Stimulated activated naive CD8-positive, alpha-beta T cell treated with anti-CD3 and anti-CD28 coated beads, Interleukin-15, amount 100 ng/mL, for 72 hours (primary cell): ENCODE measurements at regions not wholly inside any gene's neighbourhood (a gene's known extent, or its start where the extent isn't known, plus 50 kb on each side); places are given as distances from the start of the nearest gene placed in this dataset.
A peak's percentile ranks its signal among the peaks of the same experiment; 100 is the strongest.

Experiments used
- ATAC-seq: fragments of 150-1000 bp; cut with Tn5 transposase; 2 replicates; pipeline ENCODE4 v1.10.0; 2021; ENCODE audit warnings: mild to moderate bottlenecking, moderate library complexity
- DNase-seq, 2 donors: peaks; one replicate each; pipeline ENCODE4 v3.0.0; 2021 to 2022
- H3K27ac Mint-ChIP-seq, 2 donors: one replicate each; pipeline ENCODE4 v1.8.0; 2022; ENCODE audit warnings: mild to moderate bottlenecking in 2 of 2, mixed read lengths in 2 of 2, moderate library complexity in 2 of 2
- H3K27me3 Mint-ChIP-seq: one replicate; pipeline ENCODE4 v1.8.0; 2022; ENCODE audit warnings: mixed read lengths
- H3K4me1 Mint-ChIP-seq: one replicate; pipeline ENCODE4 v1.8.0; 2022; ENCODE audit warnings: mild to moderate bottlenecking, mixed read lengths
- H3K4me3 Mint-ChIP-seq, 2 donors: one replicate each; pipeline ENCODE4 v1.8.0; 2022; ENCODE audit warnings: mild to moderate bottlenecking in 2 of 2, mixed read lengths in 2 of 2, moderate library complexity in 1 of 2
- H3K9me3 Mint-ChIP-seq, 2 donors: one replicate each; pipeline ENCODE4 v1.8.0; 2022; ENCODE audit warnings: mixed read lengths in 2 of 2

DNA sequence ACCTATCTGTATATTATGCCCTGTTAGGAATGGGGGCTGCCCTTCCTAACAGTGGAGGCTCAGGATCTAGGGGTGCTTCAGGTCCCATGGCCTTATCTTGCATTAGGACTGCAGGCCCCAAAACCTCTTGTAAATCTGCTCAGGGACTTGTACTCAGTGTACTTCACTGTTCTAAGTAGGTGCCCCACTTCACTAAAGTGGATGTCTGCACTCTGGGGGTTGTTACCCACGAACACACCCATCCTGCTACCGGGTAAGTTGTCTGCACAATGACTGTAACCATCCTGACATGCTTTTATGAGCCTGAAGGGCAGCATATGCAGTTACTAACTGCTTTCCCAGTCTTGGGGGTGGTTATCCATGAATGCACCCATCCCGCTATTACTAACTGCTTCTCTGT is 163.0 kb downstream of the PTCSC3 start:
- Mint-ChIP-seq H3K9me3 (no peaks in the 10 kb centered on the region), H3K4me3 (no peak overlapping the region), H3K27ac (no peak overlapping the region), H3K4me1 (no peaks in the 10 kb centered on the region), H3K27me3 (no peaks in the 10 kb centered on the region)
- no peak for DNase-seq
- no peak for ATAC-seq

DNA sequence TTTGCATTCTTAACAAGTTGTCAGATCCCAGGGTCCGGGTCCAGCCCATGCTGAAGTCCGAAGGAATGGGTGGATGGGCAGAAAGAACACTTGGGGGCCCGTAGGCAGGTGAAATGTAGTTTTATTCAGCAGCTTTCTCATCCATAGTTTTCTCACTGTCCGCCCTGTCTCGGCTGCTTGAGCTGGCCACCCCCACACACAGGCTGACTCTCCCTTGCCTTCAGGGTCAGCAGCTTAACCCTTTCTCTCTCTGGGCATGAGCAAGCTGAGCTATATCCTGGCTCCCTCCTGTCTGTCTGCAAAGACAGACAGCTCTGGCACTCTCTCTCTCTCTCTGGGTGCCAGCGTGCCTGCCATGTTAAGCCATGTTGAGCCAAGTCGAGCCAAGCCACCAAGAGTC is 163.9 kb downstream of the PTCSC3 start:
- no peak overlapping the region for H3K4me3 Mint-ChIP-seq

DNA sequence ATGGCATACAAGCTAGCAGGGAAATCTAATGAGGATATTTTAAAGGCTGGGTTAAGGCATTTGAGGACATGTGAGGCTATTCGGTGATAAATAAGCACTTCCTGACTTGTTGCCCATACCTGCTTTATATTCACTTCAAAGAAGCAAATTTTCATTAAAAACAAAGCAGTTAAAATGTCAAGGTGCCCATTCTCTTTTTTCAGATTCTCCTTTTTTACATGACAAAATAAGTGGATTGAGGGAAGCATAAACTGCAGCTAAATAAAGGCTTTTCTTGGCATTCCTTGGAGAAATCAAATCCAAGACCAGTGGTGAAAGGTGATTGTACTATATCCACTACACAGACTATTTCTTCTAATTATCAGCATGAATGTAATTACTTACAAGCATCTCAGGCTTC is 166.9 kb downstream of the PTCSC3 start:
- no peak for DNase-seq
- Mint-ChIP-seq H3K27ac (peak overlapping the region in 1 of 2 donors; percentile 58), H3K9me3 (no peaks in the 10 kb centered on the region), H3K27me3 (no peaks in the 10 kb centered on the region), H3K4me3 (no peak overlapping the region), H3K4me1 (no peaks in the 10 kb centered on the region)
- no peak for ATAC-seq

More for the DNA sequence above, 163.9 kb downstream of the PTCSC3 start:
- Mint-ChIP-seq H3K27me3 (no peaks in the 10 kb centered on the region), H3K27ac (peak overlapping the region in 1 of 2 donors; percentile 64), H3K9me3 (no peaks in the 10 kb centered on the region), H3K4me1 (no peaks in the 10 kb centered on the region)
- ATAC-seq (no peak), DNase-seq (no peak)

DNA sequence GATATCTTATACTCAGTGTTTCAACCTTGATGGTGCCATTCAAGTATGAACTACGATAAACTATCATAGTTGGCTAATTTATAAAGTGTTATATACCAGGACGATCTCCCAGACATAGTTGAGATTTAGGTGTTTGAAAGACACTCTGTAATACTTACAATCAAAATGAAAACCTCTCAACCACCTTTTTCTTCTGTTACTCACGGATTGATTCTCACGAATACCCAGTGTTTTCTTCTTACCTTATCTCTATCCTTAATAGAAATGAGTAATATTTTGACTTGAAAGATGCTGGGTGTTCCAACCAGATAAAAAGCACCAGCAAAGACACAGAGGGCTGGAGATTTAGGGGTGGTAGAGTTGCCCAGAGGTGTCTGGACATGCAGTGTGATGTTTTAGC is 169.9 kb downstream of the PTCSC3 start:
- H3K9me3 Mint-ChIP-seq, result no peaks in the 10 kb centered on the region

DNA sequence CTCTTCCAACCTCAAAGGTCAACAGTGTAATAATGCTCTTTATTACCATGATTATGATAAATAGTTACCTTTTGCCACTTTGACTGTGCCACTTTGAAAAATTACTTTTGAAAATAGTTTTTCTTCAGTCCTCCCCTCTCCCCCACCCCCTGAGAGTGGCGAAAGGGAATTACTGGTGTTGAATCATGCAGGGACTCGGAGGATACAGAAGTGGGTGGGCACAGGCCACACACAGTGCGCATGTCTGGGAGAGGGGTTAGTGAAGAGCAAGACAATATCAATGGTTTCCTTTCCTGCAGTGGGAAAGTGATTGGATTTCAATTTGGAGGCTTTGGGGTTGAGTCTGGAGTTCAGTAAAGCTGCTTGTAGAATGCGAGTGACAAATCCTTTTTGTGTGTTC is 170.9 kb downstream of the PTCSC3 start:
- no peak for DNase-seq
- no peak overlapping the region for H3K27ac Mint-ChIP-seq
- ATAC-seq, result no peak
- H3K9me3 Mint-ChIP-seq, result no peaks in the 10 kb centered on the region
- H3K4me3 Mint-ChIP-seq, result no peak overlapping the region
- H3K4me1 Mint-ChIP-seq, result no peaks in the 10 kb centered on the region
- no peaks in the 10 kb centered on the region for H3K27me3 Mint-ChIP-seq

More for the DNA sequence above, 169.9 kb downstream of the PTCSC3 start:
- Mint-ChIP-seq H3K27ac (no peak overlapping the region), H3K4me1 (no peaks in the 10 kb centered on the region), H3K27me3 (no peaks in the 10 kb centered on the region), H3K4me3 (no peak overlapping the region)
- DNase-seq (no peak), ATAC-seq (no peak)

DNA sequence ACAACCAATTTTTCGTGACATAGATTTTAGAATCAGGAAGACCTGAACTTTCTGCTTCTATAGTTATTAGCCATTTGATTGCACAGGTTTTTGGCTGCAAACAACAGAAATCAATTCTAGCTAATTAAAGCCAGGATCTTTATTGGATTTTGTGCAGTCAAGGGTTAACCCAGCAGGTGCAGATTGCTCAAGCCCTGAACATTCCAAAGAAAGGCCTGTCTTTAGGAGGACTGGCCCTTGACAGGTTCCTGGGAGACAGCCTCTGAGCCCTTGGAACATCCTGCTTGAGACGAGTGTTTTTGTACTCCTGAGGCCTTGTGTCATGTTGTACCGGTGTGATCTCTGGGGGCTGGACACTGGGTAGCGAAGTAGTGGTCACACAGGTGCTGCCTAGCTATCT is 174.6 kb downstream of the PTCSC3 start:
- Mint-ChIP-seq H3K4me3 (no peak overlapping the region), H3K27ac (no peak overlapping the region), H3K9me3 (no peaks in the 10 kb centered on the region), H3K4me1 (no peaks in the 10 kb centered on the region), H3K27me3 (no peaks in the 10 kb centered on the region)
- DNase-seq (no peak), ATAC-seq (no peak)

DNA sequence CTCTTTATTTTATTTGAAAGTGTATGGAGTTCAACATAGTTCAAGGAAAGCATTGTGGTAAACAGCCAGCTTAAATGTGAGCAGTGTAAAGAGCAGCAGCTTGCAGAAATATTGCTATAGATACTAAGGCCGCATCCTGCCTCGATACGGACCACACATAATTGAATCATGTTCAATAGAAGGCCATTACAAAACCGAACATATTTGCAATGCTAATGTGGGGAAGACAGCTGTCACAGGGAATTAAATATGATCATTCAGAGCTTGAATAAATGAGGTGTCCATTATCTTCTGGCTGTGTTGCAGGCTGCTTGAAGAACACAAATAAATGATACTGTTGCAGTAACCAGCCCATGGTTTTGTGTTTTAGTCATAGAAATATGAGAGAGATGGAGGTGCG is 173.2 kb downstream of the BRMS1L start:
- Mint-ChIP-seq H3K4me1 (no peaks in the 10 kb centered on the region), H3K27me3 (no peaks in the 10 kb centered on the region), H3K27ac (no peak overlapping the region), H3K4me3 (no peak overlapping the region), H3K9me3 (no peaks in the 10 kb centered on the region)
- DNase-seq (no peak), ATAC-seq (no peak)

DNA sequence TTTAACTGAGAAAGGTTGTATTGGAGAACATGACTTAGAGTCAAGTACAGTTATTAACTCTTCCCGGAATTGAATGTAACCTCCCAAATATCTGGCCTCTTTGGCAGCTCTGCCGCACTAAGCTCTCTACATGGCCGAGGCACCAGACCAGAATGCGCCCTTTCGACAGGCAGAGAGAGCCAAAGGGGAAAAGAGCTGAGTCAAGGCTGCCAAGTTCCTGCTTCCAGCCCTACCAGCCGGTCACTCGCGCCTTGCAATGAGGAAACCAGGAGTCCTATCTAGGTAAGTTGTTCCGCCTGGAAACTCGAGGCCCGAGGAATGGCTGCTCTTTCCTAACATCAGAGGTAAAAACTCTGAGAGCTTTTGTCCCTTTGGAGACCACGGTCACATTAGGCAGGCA is 172.2 kb downstream of the BRMS1L start:
- Mint-ChIP-seq H3K27ac (no peak overlapping the region), H3K4me3 (no peak overlapping the region), H3K4me1 (no peaks in the 10 kb centered on the region), H3K27me3 (no peaks in the 10 kb centered on the region), H3K9me3 (no peaks in the 10 kb centered on the region)
- no peak for DNase-seq
- no peak for ATAC-seq

DNA sequence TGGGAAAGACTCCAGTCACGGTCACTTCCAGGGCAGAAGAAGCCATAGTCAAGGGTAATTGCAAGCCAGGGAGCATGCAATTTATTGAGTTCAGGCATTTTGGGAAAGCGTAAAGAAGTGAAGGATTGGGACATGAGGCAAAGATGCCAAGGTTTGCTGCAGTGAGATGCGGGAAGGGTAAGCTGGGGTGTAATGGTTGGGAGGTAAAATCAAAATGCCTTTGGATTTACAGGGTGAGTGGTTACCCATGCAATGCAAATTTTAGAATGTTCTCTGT is 167.5 kb downstream of the BRMS1L start:
- H3K4me1 Mint-ChIP-seq, result no peaks in the 10 kb centered on the region
- H3K4me3 Mint-ChIP-seq, result no peak overlapping the region
- H3K27ac Mint-ChIP-seq, result no peak overlapping the region
- H3K27me3 Mint-ChIP-seq, result no peaks in the 10 kb centered on the region
- no peak for DNase-seq
- no peaks in the 10 kb centered on the region for H3K9me3 Mint-ChIP-seq
- no peak for ATAC-seq

DNA sequence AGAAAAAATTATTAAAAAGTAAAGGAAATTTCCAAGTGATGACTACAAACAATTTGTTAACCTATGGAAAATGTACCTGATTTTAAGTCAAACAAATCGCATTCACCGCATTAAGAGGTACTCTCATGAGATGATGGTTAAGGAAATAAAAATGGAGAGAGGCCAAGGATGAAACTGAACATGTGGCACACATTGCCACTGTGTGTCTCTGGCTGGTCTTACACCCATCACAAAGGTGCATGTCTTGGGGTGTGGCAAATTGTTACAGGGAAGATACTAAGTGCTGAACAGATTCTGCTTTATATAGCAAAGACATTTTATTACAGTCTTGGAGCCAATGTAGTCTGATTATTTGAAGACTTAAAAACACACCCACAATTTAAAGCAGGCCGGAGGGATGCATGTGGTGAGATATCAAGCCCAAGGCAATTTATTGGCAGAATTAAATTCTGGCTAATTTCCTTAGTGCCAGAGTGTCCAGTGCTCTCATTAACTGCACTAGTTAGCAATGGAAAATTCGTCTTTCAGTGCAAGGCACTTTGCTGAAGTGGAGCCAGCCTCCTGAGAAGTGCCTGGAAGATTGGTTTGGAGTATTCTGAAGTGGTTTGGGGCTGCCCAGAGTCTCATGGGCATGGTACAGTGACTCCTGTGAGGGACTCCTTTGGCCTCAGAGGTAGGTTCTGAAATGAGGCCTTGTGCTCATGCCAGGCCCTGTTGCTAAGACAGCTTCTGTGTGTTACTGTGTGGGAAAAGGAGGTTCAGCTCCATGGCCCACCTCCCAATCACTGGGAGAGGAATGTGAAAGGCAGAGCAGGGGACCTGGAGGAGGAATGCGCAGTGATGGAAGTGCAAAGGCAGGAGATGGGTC is 166.9 kb downstream of the BRMS1L start:
- no peaks in the 10 kb centered on the region for H3K9me3 Mint-ChIP-seq
- DNase-seq (no peak), ATAC-seq (no peak)
- H3K27me3 Mint-ChIP-seq, result no peaks in the 10 kb centered on the region
- H3K4me3 Mint-ChIP-seq, result no peak overlapping the region
- H3K27ac Mint-ChIP-seq, result peak overlapping the region in 1 of 2 donors; percentile 10
- H3K4me1 Mint-ChIP-seq, result no peaks in the 10 kb centered on the region

DNA sequence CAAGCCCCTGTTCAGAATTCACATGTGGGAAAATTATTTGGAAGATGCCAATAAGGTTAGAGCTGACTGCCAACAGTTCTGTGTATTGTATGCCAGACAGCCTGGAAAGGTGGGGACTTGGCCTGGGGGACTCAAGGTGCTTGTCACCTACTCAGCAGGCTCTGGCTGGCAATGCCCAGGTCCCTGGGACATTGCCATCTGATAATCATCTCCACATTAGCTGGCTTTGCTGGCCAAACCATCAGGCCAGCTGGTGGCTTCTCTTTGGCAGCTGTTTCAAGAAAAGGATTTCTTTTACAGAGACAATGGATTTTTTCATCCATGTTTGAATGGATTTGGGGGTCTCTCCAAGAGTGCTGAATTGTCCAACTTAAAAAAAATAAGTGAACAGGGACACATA is 165.2 kb downstream of the BRMS1L start:
- DNase-seq (no peak), ATAC-seq (no peak)
- Mint-ChIP-seq H3K9me3 (no peaks in the 10 kb centered on the region), H3K4me1 (peaks cover 2% of the 10 kb centered on the region), H3K27me3 (no peaks in the 10 kb centered on the region), H3K27ac (no peak overlapping the region), H3K4me3 (no peak overlapping the region)

DNA sequence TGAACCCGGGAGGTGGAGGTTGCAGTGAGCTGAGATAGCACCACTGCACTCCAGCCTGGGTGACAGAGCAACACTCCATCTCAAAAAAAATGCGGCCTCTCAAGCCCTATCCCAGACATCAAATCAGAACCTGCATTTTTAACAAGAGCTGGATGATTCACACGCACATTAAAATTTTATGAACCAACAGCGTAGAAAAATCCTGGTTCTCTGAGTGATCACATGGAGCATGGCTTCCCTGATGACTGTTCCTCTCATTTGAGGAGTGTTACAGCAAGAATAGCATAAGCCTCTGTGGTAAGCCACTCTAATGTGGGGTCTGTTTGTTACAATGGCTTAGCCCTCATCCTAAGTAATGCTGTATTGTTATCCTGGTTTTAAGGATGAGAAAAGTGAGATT is 163.6 kb downstream of the BRMS1L start:
- H3K4me1 Mint-ChIP-seq, result peaks cover 15% of the 10 kb centered on the region
- H3K27me3 Mint-ChIP-seq, result no peaks in the 10 kb centered on the region
- no peak overlapping the region for H3K4me3 Mint-ChIP-seq
- H3K27ac Mint-ChIP-seq, result no peak overlapping the region
- DNase-seq (no peak), ATAC-seq (no peak)
- no peaks in the 10 kb centered on the region for H3K9me3 Mint-ChIP-seq

DNA sequence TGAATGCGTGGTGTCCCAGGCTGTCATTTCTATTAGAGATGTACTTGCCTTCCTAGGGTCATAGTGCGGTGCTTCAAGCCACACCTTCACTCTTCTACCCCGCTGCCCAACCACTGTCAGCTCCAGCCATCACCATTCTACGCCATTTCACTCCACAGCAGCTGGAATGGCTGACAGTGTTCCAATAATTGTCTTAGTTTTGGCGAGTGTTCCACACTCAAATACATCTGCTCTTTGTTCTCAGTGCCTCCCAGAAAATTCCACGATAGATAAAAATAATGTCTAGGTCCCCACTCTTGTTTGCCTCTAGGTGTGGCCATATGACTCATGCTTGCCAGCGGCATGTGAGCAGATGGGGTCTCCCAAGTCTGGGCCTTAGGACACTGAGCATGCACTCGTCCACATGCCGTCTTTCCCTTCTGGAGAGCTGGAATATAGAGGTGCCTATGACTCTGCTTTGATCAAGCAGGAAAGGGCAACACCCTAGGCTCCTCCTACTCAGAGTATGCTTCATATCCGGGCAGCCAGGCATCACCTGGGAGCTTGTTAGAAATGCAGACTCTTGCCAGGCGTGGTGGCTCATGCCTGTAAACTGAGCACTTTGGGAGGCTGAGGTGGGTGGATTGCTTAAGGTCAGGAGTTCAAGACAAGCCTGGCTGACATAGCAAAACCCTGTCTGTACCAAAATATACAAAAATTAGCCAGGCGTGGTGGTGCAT is 163.0 kb downstream of the BRMS1L start:
- no peaks in the 10 kb centered on the region for H3K27me3 Mint-ChIP-seq
- DNase-seq (no peak), ATAC-seq (no peak)
- H3K9me3 Mint-ChIP-seq, result no peaks in the 10 kb centered on the region
- no peak overlapping the region for H3K4me3 Mint-ChIP-seq
- H3K27ac Mint-ChIP-seq, result no peak overlapping the region
- peaks cover 15% of the 10 kb centered on the region for H3K4me1 Mint-ChIP-seq

DNA sequence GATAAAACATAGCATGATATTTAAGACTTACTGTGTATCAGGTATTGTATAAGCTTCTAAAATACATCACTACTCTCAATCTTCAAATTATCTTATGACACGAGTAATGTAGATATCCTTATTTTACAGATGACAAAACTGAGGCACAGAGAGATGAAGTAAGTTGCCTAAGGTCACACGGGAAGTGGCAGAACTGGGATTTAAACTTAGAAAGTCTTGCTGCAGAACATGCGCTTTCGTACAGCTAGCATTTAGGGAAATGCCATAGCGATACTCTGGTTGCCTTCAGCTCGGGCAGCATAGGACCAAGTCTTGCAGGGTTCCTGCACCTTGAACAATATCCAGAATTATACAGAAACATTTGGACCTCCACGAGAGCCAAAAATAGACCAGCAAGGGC is 162.4 kb downstream of the BRMS1L start:
- Mint-ChIP-seq H3K4me1 (peaks cover 15% of the 10 kb centered on the region), H3K9me3 (no peaks in the 10 kb centered on the region), H3K27me3 (no peaks in the 10 kb centered on the region), H3K4me3 (no peak overlapping the region), H3K27ac (no peak overlapping the region)
- ATAC-seq (no peak), DNase-seq (no peak)

DNA sequence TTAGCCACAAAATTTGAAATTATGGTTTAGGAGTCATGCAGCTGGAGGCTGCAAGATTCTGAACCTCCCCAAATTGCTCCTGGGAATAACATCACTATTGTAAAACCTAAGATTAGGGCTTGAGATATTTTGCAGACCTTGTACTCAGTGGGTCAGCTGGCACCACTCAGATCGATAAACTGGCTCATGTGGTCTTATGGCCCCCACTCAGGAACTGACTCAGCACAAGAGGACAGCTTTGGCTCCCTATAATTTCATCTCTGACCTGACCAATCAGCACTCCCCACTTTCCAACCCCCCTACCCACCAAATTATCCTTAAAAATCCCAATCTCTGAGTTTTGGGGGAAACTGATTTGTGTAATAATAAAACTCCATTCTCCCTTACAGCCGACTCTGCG is 161.6 kb downstream of the BRMS1L start:
- peaks cover 0 to 4% of the 10 kb centered on the region in 2 donors for H3K9me3 Mint-ChIP-seq
- DNase-seq, result no peak
- H3K4me3 Mint-ChIP-seq, result no peak overlapping the region
- H3K27me3 Mint-ChIP-seq, result no peaks in the 10 kb centered on the region
- H3K4me1 Mint-ChIP-seq, result peaks cover 15% of the 10 kb centered on the region
- no peak overlapping the region for H3K27ac Mint-ChIP-seq
- no peak for ATAC-seq

DNA sequence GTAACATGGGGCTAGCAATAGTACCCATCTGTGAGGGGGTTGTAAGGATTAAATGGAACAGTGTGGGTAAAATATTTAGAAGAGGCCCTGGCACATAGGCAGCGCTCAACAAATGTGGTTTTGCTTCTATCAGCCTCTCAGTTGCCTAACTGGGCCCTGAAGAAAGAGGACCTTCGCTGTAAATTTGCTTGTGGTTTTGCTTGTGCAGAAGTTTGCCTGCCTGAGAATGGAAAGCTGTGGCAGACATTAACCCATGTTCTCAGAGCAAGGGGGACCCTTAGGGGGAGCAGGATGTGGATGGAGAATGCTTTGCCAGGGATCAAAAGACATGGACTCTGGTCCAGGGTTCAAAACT is 160.1 kb downstream of the BRMS1L start:
- H3K27ac Mint-ChIP-seq, result no peak overlapping the region
- no peak for ATAC-seq
- DNase-seq, result no peak
- H3K4me3 Mint-ChIP-seq, result no peak overlapping the region
- peaks cover 0 to 7% of the 10 kb centered on the region in 2 donors for H3K9me3 Mint-ChIP-seq
- no peaks in the 10 kb centered on the region for H3K27me3 Mint-ChIP-seq
- H3K4me1 Mint-ChIP-seq, result peaks cover 15% of the 10 kb centered on the region
